GM12872 (cell line): ENCODE measurements at regions not wholly inside any gene's neighbourhood (a gene's known extent, or its start where the extent isn't known, plus 50 kb on each side); places are given as distances from the start of the nearest gene placed in this dataset.

Experiments
- TF ChIP-seq, protein P1 (sequence below): IDR thresholded peaks from 3 replicates; pipeline ENCODE4 v1.5.1; 2011; ENCODE audit warnings: low read depth, mild to moderate bottlenecking, low read length, moderate library complexity; ENCODE audit not compliant: insufficient read depth

DNA sequence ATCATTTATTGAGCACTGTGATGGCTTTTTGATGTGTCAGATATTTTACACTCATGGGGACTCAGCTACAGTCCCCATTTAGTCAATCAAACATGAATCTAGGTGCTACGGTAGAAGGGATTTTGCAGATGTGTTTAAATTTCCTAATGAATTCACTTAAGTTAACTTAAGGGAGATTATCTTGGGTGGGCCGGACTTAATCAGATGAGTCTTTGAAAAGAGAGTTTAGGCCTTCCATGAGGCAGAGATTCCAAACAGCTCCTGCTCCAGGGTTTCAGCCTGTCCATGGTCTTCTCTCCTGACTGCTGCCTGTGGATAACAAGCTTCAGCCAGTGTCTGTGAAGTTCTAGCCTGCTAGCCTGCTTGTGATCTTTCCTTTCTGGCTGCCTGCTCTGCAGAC is 202.4 kb downstream of the IDS start:
- TF ChIP-seq, protein P1, sequence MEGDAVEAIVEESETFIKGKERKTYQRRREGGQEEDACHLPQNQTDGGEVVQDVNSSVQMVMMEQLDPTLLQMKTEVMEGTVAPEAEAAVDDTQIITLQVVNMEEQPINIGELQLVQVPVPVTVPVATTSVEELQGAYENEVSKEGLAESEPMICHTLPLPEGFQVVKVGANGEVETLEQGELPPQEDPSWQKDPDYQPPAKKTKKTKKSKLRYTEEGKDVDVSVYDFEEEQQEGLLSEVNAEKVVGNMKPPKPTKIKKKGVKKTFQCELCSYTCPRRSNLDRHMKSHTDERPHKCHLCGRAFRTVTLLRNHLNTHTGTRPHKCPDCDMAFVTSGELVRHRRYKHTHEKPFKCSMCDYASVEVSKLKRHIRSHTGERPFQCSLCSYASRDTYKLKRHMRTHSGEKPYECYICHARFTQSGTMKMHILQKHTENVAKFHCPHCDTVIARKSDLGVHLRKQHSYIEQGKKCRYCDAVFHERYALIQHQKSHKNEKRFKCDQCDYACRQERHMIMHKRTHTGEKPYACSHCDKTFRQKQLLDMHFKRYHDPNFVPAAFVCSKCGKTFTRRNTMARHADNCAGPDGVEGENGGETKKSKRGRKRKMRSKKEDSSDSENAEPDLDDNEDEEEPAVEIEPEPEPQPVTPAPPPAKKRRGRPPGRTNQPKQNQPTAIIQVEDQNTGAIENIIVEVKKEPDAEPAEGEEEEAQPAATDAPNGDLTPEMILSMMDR: no peak

DNA sequence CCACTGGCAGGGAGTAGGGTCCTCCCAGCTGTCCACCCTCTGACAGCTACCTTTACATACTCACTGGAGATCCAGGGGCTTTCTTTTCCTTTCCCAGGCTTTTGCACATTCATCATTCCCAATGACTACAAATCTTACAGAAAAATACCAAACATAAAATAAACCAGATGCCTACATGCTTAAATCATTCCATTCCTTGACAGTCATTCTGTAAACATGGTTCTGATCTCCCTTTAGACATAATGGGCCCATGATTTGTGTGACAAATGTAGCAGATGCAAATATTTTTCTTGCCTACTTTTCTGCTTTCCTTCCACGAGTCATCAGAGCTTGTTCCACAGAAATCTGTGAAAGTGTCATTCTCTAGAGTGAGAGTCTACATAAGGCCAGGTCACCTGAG is 207.0 kb downstream of the IDS start:
- TF ChIP-seq, protein P1: no peak

DNA sequence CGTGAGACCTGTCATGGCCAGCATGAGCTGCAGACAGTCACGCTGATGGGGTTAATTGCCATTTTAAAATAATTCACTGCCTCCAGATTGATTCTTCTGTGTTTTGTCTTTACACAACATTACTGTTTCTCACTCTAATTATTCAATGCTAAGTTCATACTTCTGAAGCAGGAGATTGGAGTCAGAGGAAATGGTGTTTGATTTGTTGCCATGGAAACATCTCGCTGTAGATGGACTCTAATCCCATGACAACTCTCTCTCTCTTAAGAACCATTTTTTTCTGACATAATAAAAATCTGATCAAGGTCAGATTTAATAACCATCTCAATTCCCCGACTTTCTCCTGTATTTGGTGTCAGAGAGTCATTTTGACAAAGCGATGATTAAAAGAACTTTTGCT is 209.0 kb downstream of the IDS start:
- TF ChIP-seq, protein P1: no peak

DNA sequence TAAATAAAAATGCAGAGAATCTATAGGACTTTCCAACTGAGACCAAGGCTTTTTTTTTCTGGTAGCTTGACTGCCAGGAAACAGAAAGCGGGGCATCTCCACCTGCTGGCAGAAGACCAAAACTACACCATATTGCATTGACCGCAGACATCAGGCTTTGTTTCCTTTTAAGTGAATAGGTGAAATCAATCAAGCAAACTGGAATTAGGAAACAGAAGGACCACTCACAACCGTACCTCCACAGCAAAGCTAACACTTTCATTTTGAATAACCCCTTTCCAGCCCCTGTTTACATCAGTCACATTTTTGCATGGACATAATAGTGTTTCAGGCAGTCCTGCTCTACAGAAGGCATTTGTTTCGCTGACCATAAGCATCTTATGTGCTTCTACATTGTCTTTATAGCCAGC is 218.2 kb downstream of the IDS start:
- TF ChIP-seq, protein P1: peak; percentile 69

DNA sequence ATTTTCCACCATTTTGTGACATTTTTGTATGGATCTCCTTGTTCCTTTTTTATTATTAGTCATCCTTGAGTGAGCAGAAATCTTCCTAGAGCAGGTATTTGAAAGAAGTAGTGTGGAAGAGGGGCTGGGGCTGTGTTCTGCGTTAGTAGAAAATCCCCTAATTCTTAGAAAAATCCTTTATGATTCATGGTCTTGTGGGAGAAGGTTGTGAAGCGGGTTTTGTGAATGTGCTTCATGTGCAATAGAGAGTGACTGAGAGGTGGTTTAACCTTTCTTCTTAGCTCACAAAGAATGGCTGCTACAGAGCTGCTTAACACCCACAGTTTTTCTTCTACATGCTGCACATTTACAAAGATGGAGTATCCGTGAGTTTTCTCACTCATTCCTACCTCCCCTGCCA is 220.5 kb downstream of the IDS start:
- TF ChIP-seq, protein P1: no peak

DNA sequence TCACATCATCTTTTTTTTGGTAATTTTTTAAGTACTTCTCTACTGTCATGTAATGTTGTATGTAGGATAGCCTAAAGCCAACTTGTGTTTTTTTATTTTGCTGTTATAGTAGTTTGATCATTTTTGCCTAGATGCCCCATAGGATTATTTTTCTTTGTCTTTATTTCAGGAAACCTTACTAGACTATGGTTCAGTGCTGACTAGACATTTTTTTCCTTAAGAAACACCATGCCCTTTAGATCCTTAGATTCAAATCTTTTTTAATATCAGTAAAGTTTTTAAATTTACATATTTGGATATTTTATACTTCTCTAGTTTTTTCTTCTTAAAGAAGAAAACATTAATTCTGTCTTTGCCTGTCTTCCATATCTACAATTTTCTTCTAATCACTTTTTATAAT is 221.3 kb downstream of the IDS start:
- TF ChIP-seq, protein P1: no peak

DNA sequence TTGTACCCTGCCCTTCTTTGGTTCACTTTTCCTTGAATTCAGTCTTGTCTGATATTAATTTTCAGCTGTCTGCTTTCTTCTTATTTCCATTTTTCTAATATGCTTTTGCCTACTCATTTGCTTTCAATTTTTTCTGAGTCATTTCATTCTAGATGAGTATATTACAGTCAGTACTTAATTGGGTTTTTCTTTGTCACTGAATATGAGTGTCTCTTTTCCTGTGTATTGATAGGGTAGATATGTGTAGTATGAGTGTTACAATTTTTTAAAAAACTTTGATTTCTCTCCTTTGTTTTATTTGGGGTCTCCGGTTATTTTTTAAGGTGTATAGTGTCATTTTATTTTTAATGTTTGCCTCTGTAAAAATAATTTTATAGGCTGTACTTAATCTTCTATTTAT is 222.2 kb downstream of the IDS start:
- TF ChIP-seq, protein P1: no peak

DNA sequence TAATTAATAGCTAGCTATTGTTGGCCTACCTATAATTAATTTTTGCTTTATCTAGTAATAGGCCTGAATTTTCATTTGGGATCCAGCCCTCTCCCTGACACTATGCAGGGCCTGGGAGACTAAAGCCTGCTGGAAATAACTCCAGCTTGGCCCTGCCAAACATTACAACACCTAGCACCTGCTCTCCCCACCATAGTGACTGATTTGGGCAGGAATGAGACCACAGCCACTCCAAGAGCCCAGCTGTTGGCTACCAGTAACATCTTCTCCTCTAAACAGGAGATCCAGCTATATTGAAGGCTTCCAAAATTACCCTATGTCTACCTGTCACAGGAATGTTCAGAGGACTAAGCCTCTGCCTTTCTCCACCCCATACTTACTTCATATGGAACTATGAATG is 225.1 kb downstream of the IDS start:
- TF ChIP-seq, protein P1: no peak
